A549 (cell line): ENCODE measurements at regions not wholly inside any gene's neighbourhood (a gene's known extent, or its start where the extent isn't known, plus 50 kb on each side); places are given as distances from the start of the nearest gene placed in this dataset.

Experiments
- ATAC-seq, 2 experiments: fragments of 200-7000 bp in 1 of 2; fragments of >200 bp in 1 of 2; cut with Nextera tagmentation in 1 of 2; cut with Tn5 transposase in 1 of 2; 3 replicates each; pipeline versions ENCODE4 v1.8.0 to v1.9.1; 2018 to 2020; ENCODE audit warnings: mild to moderate bottlenecking in 1 of 2, moderate library complexity in 1 of 2
- CTCF ChIA-PET: fragments of 300-600 bp; sonication (Branson Sonifier 250); formaldehyde crosslinking; extraction: SDS; loops from one replicate; lab custom pipeline; 2021; ENCODE audit warnings: antibody characterized with exemption, inconsistent platforms; lab: Yijun Ruan, JAX
- POLR2A ChIA-PET: fragments of 350-600 bp; formaldehyde crosslinking; extraction: SDS; loops from one replicate; lab custom pipeline; 2021; ENCODE audit warnings: antibody characterized with exemption, inconsistent platforms; lab: Yijun Ruan, JAX
- DNase-seq, 2 experiments: peaks; one replicate each; pipeline versions ENCODE4 v3.0.0 to v3.0.0-alpha.2; 2011 to 2016; ENCODE audit warnings: low read depth in 1 of 2, low spot score in 1 of 2
- FAIRE-seq: peaks from 2 replicates; lab custom pipeline; 2011; peaks lifted over from hg19 to GRCh38; lab: Jason Lieb, UNC
- H3K27ac ChIP-seq, 2 experiments: fragments of >200 bp; sonication (Bioruptor Twin); formaldehyde crosslinking; 3 replicates each; pipeline ENCODE4 v1.5.1; 2016 to 2017
- H3K4me1 ChIP-seq: fragments of >200 bp; sonication (Bioruptor Twin); formaldehyde crosslinking; 3 replicates; pipeline ENCODE4 v1.6.1; 2016
- H3K4me2 ChIP-seq: fragments of >200 bp; sonication (Bioruptor Twin); formaldehyde crosslinking; 3 replicates; pipeline ENCODE4 v1.6.1; 2016
- H3K4me3 ChIP-seq: fragments of >200 bp; sonication (Bioruptor Twin); formaldehyde crosslinking; 3 replicates; pipeline ENCODE4 v1.5.1; 2016
- H3K9me3 ChIP-seq: fragments of >200 bp; sonication (Bioruptor Twin); formaldehyde crosslinking; 3 replicates; pipeline ENCODE4 v1.6.1; 2016
- CBX2 ChIP-seq: fragments of 200-600 bp; sonication (generic); IDR thresholded peaks from 2 replicates; pipeline ENCODE4 v1.6.1; 2016; ENCODE audit warnings: low read depth, mild to moderate bottlenecking, borderline replicate concordance
- CEBPB ChIP-seq, 2 experiments: fragments of >200 bp in 1 of 2; sonication (Bioruptor Twin) in 1 of 2; formaldehyde crosslinking in 1 of 2; IDR thresholded peaks; 2 replicates each; pipeline ENCODE4 v1.6.1; 2012 to 2016
- CHD2 ChIP-seq: fragments of 150-350 bp; IDR thresholded peaks from 2 replicates; pipeline ENCODE4 v1.6.1; 2014; ENCODE audit warnings: low read length; ENCODE audit not compliant: partially characterized antibody
- EHF ChIP-seq: fragments of 250-450 bp; sonication (Bioruptor Pico); IDR thresholded peaks from 2 replicates; pipeline ENCODE4 v1.5.0; 2020; ENCODE audit warnings: mild to moderate bottlenecking
- EHMT2 ChIP-seq: fragments of 200-600 bp; sonication (generic); IDR thresholded peaks from 2 replicates; pipeline ENCODE4 v1.6.1; 2016; ENCODE audit warnings: antibody characterized with exemption, low read depth, mild to moderate bottlenecking, moderate library complexity
- ELK1 ChIP-seq: fragments of 150-350 bp; IDR thresholded peaks from 2 replicates; pipeline ENCODE4 v1.6.1; 2014; ENCODE audit warnings: low read depth, mild to moderate bottlenecking, low read length
- EP300 ChIP-seq, 2 experiments: fragments of >200 bp; sonication (Bioruptor Twin); formaldehyde crosslinking; IDR thresholded peaks; 2 replicates in 1 of 2; 3 replicates in 1 of 2; pipeline ENCODE4 v1.6.1; 2016 to 2017
- ESRRA ChIP-seq: fragments of 150-350 bp; IDR thresholded peaks from 2 replicates; pipeline ENCODE4 v1.6.1; 2014; ENCODE audit warnings: mild to moderate bottlenecking, low read length, borderline replicate concordance
- FOSL2 ChIP-seq, 2 experiments: fragments of 450-650 bp in 1 of 2; fragments of >200 bp in 1 of 2; sonication (Bioruptor Twin) in 1 of 2; formaldehyde crosslinking; IDR thresholded peaks; 2 replicates each; pipeline versions ENCODE4 v1.5.0 to v1.6.1; 2016 to 2020; ENCODE audit warnings: mild to moderate bottlenecking in 1 of 2, moderate library complexity in 1 of 2
- HDAC2 ChIP-seq: fragments of 200-600 bp; sonication (generic); IDR thresholded peaks from 2 replicates; pipeline ENCODE4 v1.6.1; 2016
- HOXB13 ChIP-seq: fragments of 250-450 bp; sonication (Bioruptor Pico); IDR thresholded peaks from 2 replicates; pipeline ENCODE4 v1.5.0; 2020; ENCODE audit warnings: low read depth, mild to moderate bottlenecking, moderate library complexity
- HOXB5 ChIP-seq: fragments of 250-450 bp; sonication (Bioruptor Pico); IDR thresholded peaks from 2 replicates; pipeline ENCODE4 v1.5.0; 2020; ENCODE audit warnings: mild to moderate bottlenecking, moderate library complexity
- JUN ChIP-seq, 2 experiments: fragments of >200 bp; sonication (Bioruptor Twin); formaldehyde crosslinking; IDR thresholded peaks; 2 replicates in 1 of 2; 3 replicates in 1 of 2; pipeline ENCODE4 v1.6.1; 2016 to 2017
- KDM5A ChIP-seq: fragments of 200-600 bp; sonication (generic); IDR thresholded peaks from 2 replicates; pipeline ENCODE4 v1.6.1; 2016; ENCODE audit warnings: antibody characterized with exemption, mild to moderate bottlenecking
- MAFK ChIP-seq: fragments of 450-650 bp; IDR thresholded peaks from 2 replicates; pipeline ENCODE4 v1.6.1; 2014; ENCODE audit not compliant: partially characterized antibody
- PBX3 ChIP-seq: IDR thresholded peaks from 2 replicates; pipeline ENCODE4 v1.6.1; 2012
- POLR2AphosphoS2 ChIP-seq: conservative IDR thresholded peaks from 2 replicates; pipeline ENCODE4 v1.6.1; 2012; ENCODE audit warnings: low read length, improper control_type of control experiment, inconsistent platforms
- RAD21 ChIP-seq, 2 experiments: fragments of >200 bp in 1 of 2; sonication (Bioruptor Twin) in 1 of 2; formaldehyde crosslinking in 1 of 2; IDR thresholded peaks in 1 of 2; conservative IDR thresholded peaks in 1 of 2; 2 replicates in 1 of 2; 3 replicates in 1 of 2; pipeline ENCODE4 v1.6.1; 2012 to 2018; ENCODE audit warnings: inconsistent platforms in 1 of 2
- RCOR1 ChIP-seq: fragments of 150-350 bp; IDR thresholded peaks from 2 replicates; pipeline ENCODE4 v1.6.1; 2014; ENCODE audit warnings: antibody characterized with exemption, low read length, low read depth
- TP53 ChIP-seq: fragments of 250-450 bp; sonication (Bioruptor Pico); IDR thresholded peaks from 2 replicates; pipeline ENCODE4 v1.5.0; 2021; ENCODE audit warnings: mild to moderate bottlenecking, moderate library complexity
- ZFP36 ChIP-seq: fragments of 450-650 bp; IDR thresholded peaks from 2 replicates; pipeline ENCODE4 v1.6.1; 2014; ENCODE audit warnings: borderline replicate concordance; ENCODE audit not compliant: partially characterized antibody
- ZNF302 ChIP-seq: fragments of 250-450 bp; sonication (Bioruptor Pico); IDR thresholded peaks from 2 replicates; pipeline ENCODE4 v1.9.0; 2021; ENCODE audit warnings: inconsistent platforms, mild to moderate bottlenecking, moderate library complexity
- WGBS: methylation state at CpG from one replicate; pipeline ENCODE4 v1.1.6; 2017; ENCODE audit errors: missing lambda C conversion rate; 5-methylcytosine and 5-hydroxymethylcytosine counted together
- TF ChIP-seq, protein P1 (sequence below): fragments of 200-600 bp; sonication (generic); IDR thresholded peaks from 2 replicates; pipeline ENCODE4 v1.6.1; 2016; ENCODE audit warnings: antibody characterized with exemption, mild to moderate bottlenecking, moderate library complexity

DNA sequence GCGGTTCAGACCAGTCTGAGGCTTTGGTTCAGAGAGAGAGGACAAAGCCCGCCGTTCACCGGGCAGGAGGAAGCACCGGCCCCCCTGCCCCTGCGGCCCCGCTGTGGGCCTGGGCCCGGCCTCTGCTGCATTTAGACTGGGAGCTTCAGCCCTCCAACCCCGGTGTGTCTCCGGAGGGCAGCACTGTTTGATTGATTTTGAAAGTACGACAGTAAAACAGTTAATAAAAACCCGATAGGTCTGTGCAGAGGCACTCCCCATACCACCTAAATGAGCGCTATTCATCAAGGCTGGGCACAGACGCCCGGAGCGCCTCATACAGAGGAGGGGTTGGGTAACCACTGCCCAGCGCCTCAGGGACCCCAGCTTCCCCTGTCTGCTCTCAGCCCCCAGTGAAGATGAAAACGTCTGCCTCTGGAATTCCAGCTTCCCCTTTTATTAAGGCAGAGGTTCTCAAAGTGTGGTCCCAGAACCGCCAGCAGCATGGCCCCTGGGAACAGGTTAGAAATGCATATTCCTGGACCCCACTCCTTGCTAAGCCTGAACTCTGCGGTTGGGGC lies 256.7 kb upstream of the TLE3 start:
- WGBS, result 82% methylated on average over 20 of the region's 20 CpGs
- no peak for DNase-seq
- no peak for FAIRE-seq
- ChIA-PET CTCF (interaction anchor here (0.6 to 1.9 kb wide), 4 partner anchors 9 to 777 kb away, joined by 3 to 7 read pairs (median 3); no protein-coding TSS in a partner anchor), POLR2A (no interaction called here)
- H3K9me3 ChIP-seq, result no peaks in the 10 kb centered on the region
- H3K4me1 ChIP-seq, result no peaks in the 10 kb centered on the region
- no peak overlapping the region for H3K4me3 ChIP-seq
- ATAC-seq, result no peak
- TF ChIP-seq ESRRA, result no peak
- TF ChIP-seq POLR2AphosphoS2, result no peak
- TF ChIP-seq HOXB13, result no peak
- no peak for TF ChIP-seq ZFP36
- no peak for TF ChIP-seq ZNF302 (CRISPR knock-in tag)
- TF ChIP-seq CBX2, result no peak
- no peak for TF ChIP-seq PBX3
- no peak for TF ChIP-seq TP53 (CRISPR knock-in tag)
- TF ChIP-seq MAFK, result no peak
- no peak for TF ChIP-seq RCOR1
- TF ChIP-seq, protein P1, sequence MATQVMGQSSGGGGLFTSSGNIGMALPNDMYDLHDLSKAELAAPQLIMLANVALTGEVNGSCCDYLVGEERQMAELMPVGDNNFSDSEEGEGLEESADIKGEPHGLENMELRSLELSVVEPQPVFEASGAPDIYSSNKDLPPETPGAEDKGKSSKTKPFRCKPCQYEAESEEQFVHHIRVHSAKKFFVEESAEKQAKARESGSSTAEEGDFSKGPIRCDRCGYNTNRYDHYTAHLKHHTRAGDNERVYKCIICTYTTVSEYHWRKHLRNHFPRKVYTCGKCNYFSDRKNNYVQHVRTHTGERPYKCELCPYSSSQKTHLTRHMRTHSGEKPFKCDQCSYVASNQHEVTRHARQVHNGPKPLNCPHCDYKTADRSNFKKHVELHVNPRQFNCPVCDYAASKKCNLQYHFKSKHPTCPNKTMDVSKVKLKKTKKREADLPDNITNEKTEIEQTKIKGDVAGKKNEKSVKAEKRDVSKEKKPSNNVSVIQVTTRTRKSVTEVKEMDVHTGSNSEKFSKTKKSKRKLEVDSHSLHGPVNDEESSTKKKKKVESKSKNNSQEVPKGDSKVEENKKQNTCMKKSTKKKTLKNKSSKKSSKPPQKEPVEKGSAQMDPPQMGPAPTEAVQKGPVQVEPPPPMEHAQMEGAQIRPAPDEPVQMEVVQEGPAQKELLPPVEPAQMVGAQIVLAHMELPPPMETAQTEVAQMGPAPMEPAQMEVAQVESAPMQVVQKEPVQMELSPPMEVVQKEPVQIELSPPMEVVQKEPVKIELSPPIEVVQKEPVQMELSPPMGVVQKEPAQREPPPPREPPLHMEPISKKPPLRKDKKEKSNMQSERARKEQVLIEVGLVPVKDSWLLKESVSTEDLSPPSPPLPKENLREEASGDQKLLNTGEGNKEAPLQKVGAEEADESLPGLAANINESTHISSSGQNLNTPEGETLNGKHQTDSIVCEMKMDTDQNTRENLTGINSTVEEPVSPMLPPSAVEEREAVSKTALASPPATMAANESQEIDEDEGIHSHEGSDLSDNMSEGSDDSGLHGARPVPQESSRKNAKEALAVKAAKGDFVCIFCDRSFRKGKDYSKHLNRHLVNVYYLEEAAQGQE, result no peak
- TF ChIP-seq KDM5A, result no peak
- no peak for TF ChIP-seq EP300 (IDR thresholded peaks at IDR 0.05)
- no peak for TF ChIP-seq CHD2
- no peak for TF ChIP-seq HOXB5
- TF ChIP-seq, all 56 proteins: peak for 0
- Histone ChIP-seq H3K27ac (no peak overlapping the region), H3K4me2 (no peak overlapping the region)

DNA sequence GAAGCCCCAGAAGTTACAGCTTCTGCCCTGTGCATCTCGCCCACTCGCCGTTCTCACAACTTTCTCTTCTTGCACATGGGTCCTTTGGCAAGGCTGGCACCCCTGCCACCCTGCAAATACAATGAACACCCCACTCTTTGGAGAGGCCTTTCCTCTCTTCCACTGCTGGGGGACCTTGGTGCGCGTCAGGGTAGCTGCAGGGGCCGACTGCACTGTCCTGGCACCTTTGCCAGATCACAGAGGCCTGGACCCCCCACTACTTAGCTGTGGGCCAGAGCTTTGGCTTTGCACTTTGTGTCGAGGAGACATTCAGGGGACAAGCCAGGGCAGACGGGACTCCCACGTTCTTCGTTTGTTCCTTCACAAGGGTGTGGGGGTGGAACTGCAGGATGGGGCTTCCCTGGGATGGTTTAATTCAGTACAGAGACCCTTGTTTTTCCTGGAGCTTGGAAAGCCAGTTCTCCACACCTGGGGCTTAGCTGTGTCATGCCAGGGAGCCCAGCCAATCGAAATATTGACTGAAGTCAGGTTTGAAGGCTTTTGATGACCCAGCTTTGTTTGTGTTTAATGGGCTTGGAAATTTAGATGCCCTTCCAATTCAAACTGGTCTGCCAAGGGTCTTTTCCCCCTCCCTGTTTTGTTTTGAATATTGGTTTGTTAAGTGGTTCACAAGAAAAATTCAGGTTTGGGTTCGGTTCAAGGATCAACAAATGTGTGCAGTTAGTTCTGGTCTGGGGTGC lies 256.1 kb upstream of the TLE3 start:
- H3K4me3 ChIP-seq, result no peak overlapping the region
- ATAC-seq, result no peak
- 71% methylated on average over 11 of the region's 12 CpGs for WGBS
- POLR2A ChIA-PET, result no interaction called here
- no peak for DNase-seq
- FAIRE-seq, result no peak
- no peaks in the 10 kb centered on the region for H3K9me3 ChIP-seq
- CTCF ChIA-PET, result interaction anchor here (1.0 to 1.9 kb wide), 3 partner anchors 52 to 777 kb away, joined by 3 to 7 read pairs (median 4); no protein-coding TSS in a partner anchor
- no peak overlapping the region for H3K27ac ChIP-seq
- H3K4me2 ChIP-seq, result no peak overlapping the region
- no peaks in the 10 kb centered on the region for H3K4me1 ChIP-seq
- TF ChIP-seq JUN (IDR thresholded peaks at IDR 0.05) (no peak), ELK1 (no peak), FOSL2 (IDR thresholded peaks at IDR 0.05) (no peak), FOSL2 (CRISPR knock-in tag; IDR thresholded peaks at IDR 0.05) (no peak), CEBPB (IDR thresholded peaks at IDR 0.05) (no peak), RAD21 (conservative IDR thresholded peaks at IDR 0.05 in 1 of 2, IDR thresholded peaks at IDR 0.05 in 1 of 2) (no peak), EHMT2 (no peak), RCOR1 (no peak), PBX3 (no peak), EHF (CRISPR knock-in tag) (no peak), HDAC2 (no peak)
- TF ChIP-seq, protein P1, result no peak
